GM21515 (cell line): ENCODE measurements at regions not wholly inside any gene's neighbourhood (a gene's known extent, or its start where the extent isn't known, plus 50 kb on each side); places are given as distances from the start of the nearest gene placed in this dataset.
"Not testable (repeated sequence)": the region's sequence is repeated elsewhere in the genome, so short reads cannot be mapped to it uniquely, and the experiment has no call there.

ENCODE experiments used
- ATAC-seq: cut with Tn5 transposase; IDR thresholded peaks from one replicate; pipeline ENCODE4 v1.9.1; 2021; ENCODE audit not compliant: unreplicated experiment

GRCh38 chr12:75710361-75711069, 199.1 kb upstream of the KRR1 start:
- ATAC-seq, result no peak

GRCh38 chr12:75709503-75709902, 198.1 kb upstream of the KRR1 start:
- no peak for ATAC-seq

GRCh38 chr12:75708802-75709201, 197.4 kb upstream of the KRR1 start:
- no peak for ATAC-seq

- ATAC-seq, result no peak
These were observed 196.6 kb upstream of the KRR1 start for GRCh38 chr12:75707983-75708382.

GRCh38 chr12:75706786-75707605, 195.6 kb upstream of the KRR1 start:
- no peak for ATAC-seq

GRCh38 chr12:75705749-75706711, 194.6 kb upstream of the KRR1 start:
- no peak for ATAC-seq

GRCh38 chr12:75704664-75705063, 193.3 kb upstream of the KRR1 start:
- no peak for ATAC-seq

- no peak for ATAC-seq
These were observed 192.8 kb upstream of the KRR1 start for GRCh38 chr12:75704208-75704607.

- ATAC-seq, result no peak
These were observed 191.7 kb upstream of the KRR1 start for GRCh38 chr12:75703131-75703530.

- no peak for ATAC-seq
These were observed 191.2 kb upstream of the KRR1 start for GRCh38 chr12:75702477-75703093.

GRCh38 chr12:75701859-75702258, 190.4 kb upstream of the KRR1 start:
- no peak for ATAC-seq

GRCh38 chr12:75699728-75700496, 188.5 kb upstream of the KRR1 start:
- no peak for ATAC-seq

- no peak for ATAC-seq
These were observed 187.8 kb upstream of the KRR1 start for GRCh38 chr12:75699251-75699650.

GRCh38 chr12:75698052-75698451, 186.6 kb upstream of the KRR1 start:
- ATAC-seq, result no peak

GRCh38 chr12:75695926-75696325, 184.5 kb upstream of the KRR1 start:
- no peak for ATAC-seq

- no peak for ATAC-seq
These were observed 183.3 kb upstream of the KRR1 start for GRCh38 chr12:75694534-75695268.

- ATAC-seq, result no peak
These were observed 181.5 kb upstream of the KRR1 start for GRCh38 chr12:75692876-75693275.

- no peak for ATAC-seq
These were observed 179.0 kb upstream of the KRR1 start for GRCh38 chr12:75690296-75690955.

GRCh38 chr12:75686233-75686632, 174.8 kb upstream of the KRR1 start:
- ATAC-seq, result not testable (repeated sequence)
